HepG2 (cell line): ENCODE measurements at regions not wholly inside any gene's neighbourhood (a gene's known extent, or its start where the extent isn't known, plus 50 kb on each side); places are given as distances from the start of the nearest gene placed in this dataset.

Source experiments
- ATAC-seq: fragments of 200-7000 bp; cut with Tn5 transposase; 3 replicates; pipeline ENCODE4 v1.9.1; 2020; ENCODE audit warnings: mild to moderate bottlenecking, moderate library complexity
- BruUV-seq: library from RNA; stranded (reverse); fragments of 400-500 nt; replicated peaks from 2 replicates; lab custom pipeline; 2021; lab: Mats Ljungman, UMichigan
- CTCF ChIA-PET: fragments of 300-600 bp; formaldehyde crosslinking; extraction: SDS; loops from one replicate; lab custom pipeline; 2021; ENCODE audit warnings: low total read pairs, inconsistent platforms, low intra/inter-chr PET ratio; lab: Yijun Ruan, JAX
- POLR2A ChIA-PET: fragments of 350-600 bp; sonication (Branson Sonifier 250); formaldehyde crosslinking; loops from one replicate; lab custom pipeline; 2020; ENCODE audit warnings: antibody characterized with exemption, inconsistent platforms; lab: Yijun Ruan, JAX
- DNase-seq: peaks from one replicate; pipeline ENCODE4 v3.0.0-alpha.2; 2015; ENCODE audit warnings: low spot score
- FAIRE-seq: peaks from 3 replicates; lab custom pipeline; 2011; peaks lifted over from hg19 to GRCh38; lab: Jason Lieb, UNC
- H2AFZ ChIP-seq: one replicate; pipeline ENCODE4 v1.6.1; 2011; ENCODE audit warnings: low read length, inconsistent platforms
- H3K27ac ChIP-seq: fragments of 300-600 bp; 3 replicates; pipeline ENCODE4 v1.8.0; 2011; ENCODE audit warnings: mixed run types, mild to moderate bottlenecking, mixed read lengths, low read length, inconsistent platforms; ENCODE audit not compliant: insufficient read depth; ENCODE audit errors: extremely low read length
- H3K27me3 ChIP-seq, 2 experiments: fragments of 200-600 bp in 1 of 2; 2 replicates in 1 of 2; 3 replicates in 1 of 2; pipeline versions ENCODE4 v1.6.0 to v1.8.0; 2011; ENCODE audit warnings: low read length in 2 of 2, mild to moderate bottlenecking in 2 of 2, moderate library complexity in 2 of 2, inconsistent platforms in 1 of 2; ENCODE audit not compliant: insufficient read depth in 2 of 2, control insufficient read depth in 1 of 2
- H3K36me3 ChIP-seq, 2 experiments: fragments of 200-600 bp in 1 of 2; replicated peaks in 1 of 2; 2 replicates in 1 of 2; 3 replicates in 1 of 2; pipeline versions ENCODE4 v1.5.1 to v1.8.0; 2011; ENCODE audit warnings: low read length in 2 of 2, inconsistent platforms in 1 of 2; ENCODE audit not compliant: insufficient read depth in 2 of 2, control insufficient read depth in 1 of 2
- H3K4me1 ChIP-seq: 2 replicates; pipeline ENCODE4 v1.5.1; 2012; ENCODE audit warnings: low read length, inconsistent platforms; ENCODE audit not compliant: insufficient read depth
- H3K4me2 ChIP-seq: 2 replicates; pipeline ENCODE4 v1.6.0; 2011; ENCODE audit warnings: low read depth, low read length, inconsistent platforms
- H3K4me3 ChIP-seq, 3 experiments: fragments of 200-600 bp in 1 of 3; sonication (generic), shearing (Covaris generic) in 1 of 3; replicated peaks in 1 of 3; 2 replicates each; pipeline ENCODE4 v1.5.1; 2011 to 2016; ENCODE audit warnings: low read length in 3 of 3, inconsistent platforms in 2 of 3, low read depth in 2 of 3, mild to moderate bottlenecking in 2 of 3, control low read depth in 1 of 3, mixed read lengths in 1 of 3; ENCODE audit not compliant: insufficient read depth in 1 of 3
- H3K79me2 ChIP-seq: one replicate; pipeline ENCODE4 v1.6.1; 2011; ENCODE audit warnings: low read length, inconsistent platforms; ENCODE audit not compliant: insufficient read depth
- H3K9ac ChIP-seq: 2 replicates; pipeline ENCODE4 v1.6.0; 2011; ENCODE audit warnings: mild to moderate bottlenecking, low read depth, low read length, inconsistent platforms; ENCODE audit not compliant: insufficient read depth
- H3K9me3 ChIP-seq: 2 replicates; pipeline ENCODE4 v1.5.1; 2012; ENCODE audit warnings: mild to moderate bottlenecking, low read length
- H4K20me1 ChIP-seq: 2 replicates; pipeline ENCODE4 v1.6.0; 2011; ENCODE audit warnings: inconsistent platforms, mild to moderate bottlenecking, low read length, moderate library complexity; ENCODE audit not compliant: insufficient read depth
- BATF2 ChIP-seq: sonication (generic); formaldehyde crosslinking; IDR thresholded peaks from 2 replicates; pipeline ENCODE4 v1.8.0; 2022; ENCODE audit warnings: mild to moderate bottlenecking, missing genetic modification reagents, moderate library complexity
- JARID2 ChIP-seq: sonication (generic); formaldehyde crosslinking; IDR thresholded peaks from 2 replicates; pipeline ENCODE4 v1.8.1; 2023; ENCODE audit warnings: missing genetic modification reagents, inconsistent platforms; ENCODE audit not compliant: insufficient replicate concordance
- MTA1 ChIP-seq: sonication (generic); formaldehyde crosslinking; IDR thresholded peaks from 2 replicates; pipeline ENCODE4 v1.4.0; 2020; ENCODE audit warnings: missing genetic modification reagents, mild to moderate bottlenecking, borderline replicate concordance
- PHF21A ChIP-seq: sonication (generic); formaldehyde crosslinking; IDR thresholded peaks from 2 replicates; pipeline ENCODE4 v1.5.0; 2020; ENCODE audit warnings: mild to moderate bottlenecking, missing genetic modification reagents
- TP53 ChIP-seq: sonication (generic); formaldehyde crosslinking; conservative IDR thresholded peaks from 2 replicates; pipeline ENCODE4 v1.4.0; 2020; ENCODE audit warnings: missing genetic modification reagents
- TRAFD1 ChIP-seq: sonication (generic); formaldehyde crosslinking; IDR thresholded peaks from 2 replicates; pipeline ENCODE4 v1.5.1; 2020; ENCODE audit warnings: missing genetic modification reagents, mild to moderate bottlenecking, borderline replicate concordance
- YEATS4 ChIP-seq: sonication (generic); formaldehyde crosslinking; IDR thresholded peaks from 2 replicates; pipeline ENCODE4 v1.4.0; 2020; ENCODE audit warnings: missing genetic modification reagents, borderline replicate concordance
- ZIK1 ChIP-seq: sonication (generic); formaldehyde crosslinking; IDR thresholded peaks from 2 replicates; pipeline ENCODE4 v1.5.0; 2020; ENCODE audit warnings: mild to moderate bottlenecking, low read depth, missing genetic modification reagents, borderline replicate concordance
- ZNF574 ChIP-seq: sonication (generic); formaldehyde crosslinking; IDR thresholded peaks from 2 replicates; pipeline ENCODE4 v1.4.0; 2020; ENCODE audit warnings: missing genetic modification reagents
- ZNF639 ChIP-seq: conservative IDR thresholded peaks from 2 replicates; pipeline ENCODE4 v1.6.1; 2018; ENCODE audit warnings: missing genetic modification reagents
- in situ Hi-C: cut with HindIII; loops from 2 replicates; pipeline ENCODE4 v1.10.0; 2017; ENCODE audit warnings: low pct_unique_long_range_greater_than_20kb; ENCODE audit not compliant: extremely low pct_ligation_motif_present
- intact Hi-C: fragments of 100-400 bp; cut with micrococcal nuclease; formaldehyde crosslinking; loops from one replicate; pipeline ENCODE4 v1.10.0; 2022; ENCODE audit not compliant: unreplicated experiment

- in situ Hi-C loops (no loop called here), intact Hi-C loops (no loop called here)
- H3K4me1 ChIP-seq = peaks cover 46% of the 10 kb centered on the region
- CTCF ChIA-PET = no interaction called here
- no peak overlapping the region for H3K4me3 ChIP-seq
- no peaks in the 10 kb centered on the region for H3K27me3 ChIP-seq
- H3K9me3 ChIP-seq = no peaks in the 10 kb centered on the region
- H3K27ac ChIP-seq = no peak overlapping the region
- no peak overlapping the region for H3K4me2 ChIP-seq
- no peaks in the 10 kb centered on the region for H3K79me2 ChIP-seq
- no TSS peak for BruUV-seq
- H3K9ac ChIP-seq = no peak overlapping the region
- FAIRE-seq = no peak
- no peak for ATAC-seq
- H3K36me3 ChIP-seq = no peaks in the 10 kb centered on the region
- POLR2A ChIA-PET = no interaction called here
- H2AFZ ChIP-seq = no peak overlapping the region
- no peak for TF ChIP-seq TP53 (CRISPR knock-in tag)
- no peak for TF ChIP-seq YEATS4
- TF ChIP-seq MTA1 (CRISPR knock-in tag) = no peak
- TF ChIP-seq TRAFD1 (CRISPR knock-in tag) = no peak
- TF ChIP-seq PHF21A (CRISPR knock-in tag) = no peak
- no peak for TF ChIP-seq ZNF574
- no peak for TF ChIP-seq ZIK1 (CRISPR knock-in tag)
- TF ChIP-seq JARID2 (CRISPR knock-in tag) = no peak
- no peak for TF ChIP-seq BATF2 (CRISPR knock-in tag)
- TF ChIP-seq ZNF639 (CRISPR knock-in tag) = no peak
- H4K20me1 ChIP-seq = no peaks in the 10 kb centered on the region
- DNase-seq = no peak
These were observed 1445.3 kb upstream of the MIR17HG start for GRCh38 chr13:89902223-89902622.
